Thymus (tissue), 11 donors: ENCODE measurements at regions not wholly inside any gene's neighbourhood (a gene's known extent, or its start where the extent isn't known, plus 50 kb on each side); places are given as distances from the start of the nearest gene placed in this dataset.

Source experiments
- DNase-seq, 9 donors: peaks; one replicate each; pipeline ENCODE4 v3.0.0-alpha.2; 2013; ENCODE audit warnings: low spot score in 9 of 9, low read depth in 6 of 9, missing footprints in 1 of 9
- H3K27ac ChIP-seq, 2 donors: one replicate each; pipeline ENCODE4 v1.5.1; 2013; ENCODE audit warnings: control low read depth in 1 of 2, low read depth in 1 of 2, low read length in 1 of 2, mild to moderate bottlenecking in 1 of 2, moderate library complexity in 1 of 2
- H3K27me3 ChIP-seq, 2 donors: one replicate each; pipeline ENCODE4 v1.5.1; 2013; ENCODE audit warnings: low read length in 1 of 2; ENCODE audit not compliant: control insufficient read depth in 2 of 2, insufficient read depth in 1 of 2
- H3K36me3 ChIP-seq, 2 donors: one replicate each; pipeline ENCODE4 v1.5.1; 2013; ENCODE audit warnings: low read length in 1 of 2, mild to moderate bottlenecking in 1 of 2, moderate library complexity in 1 of 2; ENCODE audit not compliant: control insufficient read depth in 2 of 2, insufficient read depth in 2 of 2
- H3K4me1 ChIP-seq, 2 donors: one replicate each; pipeline ENCODE4 v1.5.1; 2013; ENCODE audit warnings: low read length in 2 of 2; ENCODE audit not compliant: control insufficient read depth in 2 of 2, insufficient read depth in 2 of 2
- H3K4me3 ChIP-seq, 2 donors: one replicate each; pipeline ENCODE4 v1.5.1; 2013; ENCODE audit warnings: low read length in 2 of 2, control low read depth in 1 of 2, mild to moderate bottlenecking in 1 of 2
- H3K9me3 ChIP-seq, 2 donors: one replicate each; pipeline ENCODE4 v1.5.1; 2013; ENCODE audit warnings: low read length in 1 of 2, mild to moderate bottlenecking in 1 of 2; ENCODE audit not compliant: control insufficient read depth in 2 of 2, insufficient read depth in 1 of 2
- WGBS: extraction: QIAGEN DNeasy Blood & Tissue Kit; methylation state at CpG from one replicate; pipeline ENCODE4 v1.1.7; 2013; 5-methylcytosine and 5-hydroxymethylcytosine counted together
- donor health status: healthy.

GRCh38 chr12:90868626-90869025 lies 86.3 kb downstream of the CCER1 start:
- Histone ChIP-seq H3K27ac (no peak overlapping the region), H3K4me1 (no peaks in the 10 kb centered on the region), H3K36me3 (no peaks in the 10 kb centered on the region), H3K4me3 (no peak overlapping the region), H3K27me3 (no peaks in the 10 kb centered on the region), H3K9me3 (no peaks in the 10 kb centered on the region)
- DNase-seq = no peak
- 91% methylated on average over 1 of the region's 1 CpG for WGBS

GRCh38 chr12:90859591-90859990 lies 95.4 kb downstream of the CCER1 start:
- no peak overlapping the region for H3K27ac ChIP-seq
- DNase-seq = no peak
- H3K4me1 ChIP-seq = no peaks in the 10 kb centered on the region
- no peak overlapping the region for H3K4me3 ChIP-seq
- H3K27me3 ChIP-seq = no peaks in the 10 kb centered on the region
- H3K9me3 ChIP-seq = no peaks in the 10 kb centered on the region
- no peaks in the 10 kb centered on the region for H3K36me3 ChIP-seq

- 57% methylated on average over 2 of the region's 2 CpGs for WGBS
- H3K36me3 ChIP-seq = no peaks in the 10 kb centered on the region
- H3K4me1 ChIP-seq = no peaks in the 10 kb centered on the region
- H3K27me3 ChIP-seq = no peaks in the 10 kb centered on the region
- H3K9me3 ChIP-seq = no peaks in the 10 kb centered on the region
- H3K27ac ChIP-seq = no peak overlapping the region
- H3K4me3 ChIP-seq = no peak overlapping the region
- no peak for DNase-seq
Measured at GRCh38 chr12:90858252-90858651, 96.7 kb downstream of the CCER1 start.

- no peak overlapping the region for H3K27ac ChIP-seq
- WGBS = 80% methylated on average over 1 of the region's 1 CpG
- no peak overlapping the region for H3K4me3 ChIP-seq
- no peaks in the 10 kb centered on the region for H3K9me3 ChIP-seq
- H3K27me3 ChIP-seq = no peaks in the 10 kb centered on the region
- H3K36me3 ChIP-seq = no peaks in the 10 kb centered on the region
- H3K4me1 ChIP-seq = no peaks in the 10 kb centered on the region
- no peak for DNase-seq
Measured at GRCh38 chr12:90855534-90855933, 99.4 kb downstream of the CCER1 start.

- no peaks in the 10 kb centered on the region for H3K36me3 ChIP-seq
- no peaks in the 10 kb centered on the region for H3K9me3 ChIP-seq
- no peak overlapping the region for H3K27ac ChIP-seq
- H3K4me3 ChIP-seq = no peak overlapping the region
- DNase-seq = peak in 5 of 9 donors; percentile 2 to 43 (median 17)
- 37% methylated on average over 8 of the region's 8 CpGs for WGBS
- no peaks in the 10 kb centered on the region for H3K27me3 ChIP-seq
- no peaks in the 10 kb centered on the region for H3K4me1 ChIP-seq
Measured at GRCh38 chr12:90854136-90854689, 100.8 kb downstream of the CCER1 start.

- H3K27me3 ChIP-seq = no peaks in the 10 kb centered on the region
- H3K4me3 ChIP-seq = no peak overlapping the region
- no peaks in the 10 kb centered on the region for H3K4me1 ChIP-seq
- no peak overlapping the region for H3K27ac ChIP-seq
- 95% methylated on average over 2 of the region's 2 CpGs for WGBS
- no peak for DNase-seq
- no peaks in the 10 kb centered on the region for H3K36me3 ChIP-seq
- H3K9me3 ChIP-seq = no peaks in the 10 kb centered on the region
Measured at GRCh38 chr12:90851800-90852718, 102.9 kb downstream of the CCER1 start.

- Histone ChIP-seq H3K4me3 (no peak overlapping the region), H3K36me3 (no peaks in the 10 kb centered on the region), H3K27ac (no peak overlapping the region), H3K9me3 (no peaks in the 10 kb centered on the region), H3K4me1 (no peaks in the 10 kb centered on the region), H3K27me3 (no peaks in the 10 kb centered on the region)
- no peak for DNase-seq
- 87% methylated on average over 4 of the region's 4 CpGs for WGBS
Measured at GRCh38 chr12:90842477-90842876, 112.5 kb downstream of the CCER1 start.

- Histone ChIP-seq H3K36me3 (no peaks in the 10 kb centered on the region), H3K27ac (no peak overlapping the region), H3K9me3 (no peaks in the 10 kb centered on the region), H3K4me1 (no peaks in the 10 kb centered on the region), H3K4me3 (no peak overlapping the region), H3K27me3 (no peaks in the 10 kb centered on the region)
- DNase-seq = no peak
Measured at GRCh38 chr12:90841336-90841735, 113.6 kb downstream of the CCER1 start.

- H3K9me3 ChIP-seq = no peaks in the 10 kb centered on the region
- no peak overlapping the region for H3K4me3 ChIP-seq
- no peak for DNase-seq
- H3K27me3 ChIP-seq = no peaks in the 10 kb centered on the region
- H3K4me1 ChIP-seq = no peaks in the 10 kb centered on the region
- H3K27ac ChIP-seq = no peak overlapping the region
- no peaks in the 10 kb centered on the region for H3K36me3 ChIP-seq
Measured at GRCh38 chr12:90839346-90839745, 115.6 kb downstream of the CCER1 start.
